Glomerular visceral epithelial cell (primary cell): ENCODE measurements at regions not wholly inside any gene's neighbourhood (a gene's known extent, or its start where the extent isn't known, plus 50 kb on each side); places are given as distances from the start of the nearest gene placed in this dataset.
A peak's percentile ranks its signal among the peaks of the same experiment; 100 is the strongest.
"Not testable (repeated sequence)": the region's sequence is repeated elsewhere in the genome, so short reads cannot be mapped to it uniquely, and the experiment has no call there.

Source experiments
- DNase-seq: peaks from one replicate; pipeline ENCODE4 v3.0.0-alpha.2; 2016; ENCODE audit errors: extremely low spot score

DNA sequence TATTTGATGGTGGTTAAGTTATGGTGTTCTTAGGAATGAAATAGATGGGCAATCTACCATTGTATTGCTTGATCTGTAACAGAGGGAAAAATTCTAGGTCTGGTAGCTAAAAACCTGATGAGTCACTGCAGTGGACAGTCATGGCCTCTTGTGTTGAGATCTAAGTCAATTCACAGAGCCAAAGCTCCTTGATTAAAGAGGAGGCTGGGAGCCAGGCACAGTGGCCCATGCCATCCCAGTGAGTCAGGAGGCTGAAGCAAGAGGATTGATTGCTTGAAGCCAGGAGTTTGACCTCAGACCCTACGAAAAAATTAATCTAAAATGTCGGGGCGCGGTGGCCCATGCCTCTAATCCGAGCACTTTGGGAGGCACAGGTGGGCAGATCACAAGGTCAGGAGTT is 67.1 kb upstream of the KPNA3 start:
- peak; percentile 56 for DNase-seq

GRCh38 chr13:49858178-49858856 is 65.8 kb upstream of the KPNA3 start:
- peak; percentile 49 for DNase-seq

GRCh38 chr13:49855930-49856329 is 63.4 kb upstream of the KPNA3 start:
- DNase-seq = no peak

DNA sequence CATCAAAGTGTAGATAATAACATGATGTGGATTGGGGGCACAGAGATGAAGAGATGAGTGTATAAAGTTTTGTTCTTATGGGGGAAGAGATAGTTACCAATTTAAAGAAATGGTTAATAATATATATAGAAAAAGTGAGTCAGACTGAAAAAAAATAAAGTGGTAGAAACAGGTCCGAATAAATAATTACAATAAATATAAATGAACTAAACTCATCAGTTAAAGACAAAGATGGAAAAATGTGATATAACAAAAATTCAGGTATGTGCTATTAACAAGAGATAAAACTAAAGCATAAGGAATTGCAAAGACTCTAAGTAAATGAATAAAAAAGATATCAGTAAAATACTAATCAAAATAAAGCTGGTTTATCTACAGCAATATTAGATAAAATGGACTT is 61.1 kb upstream of the KPNA3 start:
- no peak for DNase-seq

DNA sequence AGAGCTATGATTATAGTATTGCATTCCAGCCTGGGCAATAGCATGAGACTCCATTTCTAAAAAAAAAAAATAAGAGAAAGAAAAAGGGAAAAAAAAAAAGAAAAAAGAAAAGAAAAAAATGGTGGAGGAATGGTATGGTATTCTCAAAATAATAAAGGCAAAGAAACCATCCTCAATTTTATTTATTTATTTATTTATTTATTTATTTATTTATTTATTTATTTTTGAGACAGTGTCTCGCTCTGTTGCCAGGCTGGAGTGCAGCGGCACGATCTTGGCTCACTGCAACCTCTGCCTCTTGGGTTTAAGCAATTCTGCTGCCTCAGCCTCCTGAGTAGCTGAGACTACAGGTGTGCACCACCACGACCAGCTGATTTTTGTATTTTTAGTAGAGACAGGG is 60.0 kb upstream of the KPNA3 start:
- DNase-seq = not testable (repeated sequence)

DNA sequence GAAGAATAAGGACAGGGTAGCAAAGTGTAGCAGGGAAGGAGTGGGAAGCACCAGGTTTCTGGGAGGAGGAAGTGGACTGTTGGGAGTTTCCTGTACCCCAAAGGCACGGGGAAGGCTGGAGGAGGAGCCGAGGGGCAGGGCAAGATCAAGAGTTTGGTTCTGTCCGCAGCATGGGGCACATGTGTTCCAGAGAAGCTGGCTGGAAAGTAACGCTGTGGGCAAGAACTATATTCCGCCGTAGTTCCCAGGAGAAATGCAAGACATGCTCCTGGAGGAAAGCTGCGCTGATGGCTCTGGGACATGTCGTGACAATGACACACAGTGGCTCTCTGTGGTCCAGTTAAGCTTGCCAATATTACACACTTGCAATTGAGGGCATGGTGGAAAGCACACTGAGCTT is 51.7 kb upstream of the KPNA3 start:
- no peak for DNase-seq
